Small intestine (tissue), 7 donors: ENCODE measurements at regions not wholly inside any gene's neighbourhood (a gene's known extent, or its start where the extent isn't known, plus 50 kb on each side); places are given as distances from the start of the nearest gene placed in this dataset.

Experiments used
- DNase-seq, 2 donors: peaks; one replicate each; pipeline versions ENCODE4 v3.0.0 to v3.0.0-alpha.2; 2013
- FAIRE-seq: peaks from 2 replicates; lab custom pipeline; 2012; peaks lifted over from hg19 to GRCh38; lab: Jason Lieb, UNC
- H3K27ac ChIP-seq, 3 donors: one replicate each; pipeline ENCODE4 v1.5.1; 2013; ENCODE audit warnings: low read length in 2 of 3, mild to moderate bottlenecking in 2 of 3, control low read depth in 1 of 3, inconsistent platforms in 1 of 3, low read depth in 1 of 3, moderate library complexity in 1 of 3
- H3K27me3 ChIP-seq, 3 donors: one replicate each; pipeline ENCODE4 v1.6.1; 2013; ENCODE audit warnings: low read length in 3 of 3, inconsistent platforms in 1 of 3; ENCODE audit not compliant: control insufficient read depth in 3 of 3, insufficient read depth in 3 of 3
- H3K36me3 ChIP-seq, 3 donors: one replicate each; pipeline ENCODE4 v1.6.1; 2013; ENCODE audit warnings: low read length in 3 of 3, inconsistent platforms in 1 of 3, low read depth in 1 of 3, mild to moderate bottlenecking in 1 of 3, moderate library complexity in 1 of 3; ENCODE audit not compliant: control insufficient read depth in 3 of 3, insufficient read depth in 2 of 3
- H3K4me1 ChIP-seq, 3 donors: one replicate each; pipeline ENCODE4 v1.6.1; 2013; ENCODE audit warnings: low read length in 2 of 3, inconsistent platforms in 1 of 3, low read depth in 1 of 3, mild to moderate bottlenecking in 1 of 3, moderate library complexity in 1 of 3; ENCODE audit not compliant: control insufficient read depth in 3 of 3, insufficient read depth in 2 of 3
- H3K4me3 ChIP-seq, 3 donors: one replicate each; pipeline ENCODE4 v1.5.1; 2013; ENCODE audit warnings: low read length in 3 of 3, control low read depth in 1 of 3, inconsistent platforms in 1 of 3, low read depth in 1 of 3, mild to moderate bottlenecking in 1 of 3, moderate library complexity in 1 of 3
- H3K9me3 ChIP-seq, 2 donors: one replicate each; pipeline ENCODE4 v1.6.1; 2013; ENCODE audit warnings: low read depth in 1 of 2, low read length in 1 of 2; ENCODE audit not compliant: control insufficient read depth in 2 of 2, insufficient read depth in 1 of 2
- WGBS, 3 donors: extraction: QIAGEN DNeasy Blood & Tissue Kit; methylation state at CpG; one replicate each; pipeline ENCODE4 v1.1.7; 2013; 5-methylcytosine and 5-hydroxymethylcytosine counted together
- donor health status: healthy with polysubstance abuse.
- donor health status: control.
- donor health status: control.
- donor health status: Bipolar disorder and iron deficiency.
- donor health status: healthy.

DNA sequence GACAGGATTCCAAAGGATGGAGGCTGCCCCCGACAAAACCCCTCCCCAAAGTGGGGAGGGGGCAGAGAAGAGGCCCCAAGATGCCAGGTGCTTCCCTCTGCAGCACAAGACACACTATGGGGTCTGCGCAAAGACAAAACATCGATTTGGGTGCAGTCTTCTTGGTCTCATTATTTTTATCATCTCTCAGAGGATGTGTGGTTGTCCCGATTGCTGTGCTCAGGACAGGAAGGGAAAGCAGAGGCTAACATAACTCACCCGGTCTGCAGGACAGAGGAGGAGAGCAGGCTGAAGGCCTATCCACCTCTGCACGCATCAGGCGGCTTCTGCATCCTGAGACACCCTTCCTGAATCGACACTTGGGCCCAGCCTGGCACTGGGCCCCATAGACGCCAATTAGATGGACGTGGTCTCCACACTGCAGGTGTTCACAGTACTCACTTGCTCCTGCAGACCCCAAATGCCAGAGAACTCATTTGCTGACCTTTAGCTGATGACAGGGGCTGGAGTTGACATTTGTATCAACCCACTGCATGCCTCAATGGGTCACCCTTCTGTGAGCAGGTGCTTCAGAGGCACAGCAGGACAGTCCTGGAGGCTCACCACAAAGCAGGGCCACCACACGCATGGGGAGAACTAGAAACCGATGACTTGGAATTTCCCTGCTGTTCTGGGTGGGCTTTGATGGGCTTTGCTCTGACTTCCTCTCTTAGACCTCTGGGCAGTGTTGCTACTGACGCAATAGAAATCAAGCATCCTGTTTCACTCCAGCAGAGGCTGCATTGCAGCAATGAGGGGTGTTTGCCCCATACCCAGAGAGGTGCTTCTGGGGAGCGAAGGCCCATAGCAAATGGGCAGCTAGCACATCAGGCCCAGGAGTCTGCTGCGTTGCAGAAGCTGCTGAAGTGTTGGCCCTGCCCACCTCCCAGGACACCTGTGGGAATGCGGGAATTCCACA, 96.3 kb upstream of the ENPP6 start:
- no peaks in the 10 kb centered on the region for H3K27me3 ChIP-seq
- peaks cover 0 to 12% (median 7%) of the 10 kb centered on the region in 3 donors for H3K4me1 ChIP-seq
- H3K4me3 ChIP-seq: no peak overlapping the region
- H3K9me3 ChIP-seq: peaks cover 0 to 6% of the 10 kb centered on the region in 2 donors
- DNase-seq (no peak), FAIRE-seq (no peak)
- peak overlapping the region in 1 of 3 donors; percentile 56 for H3K27ac ChIP-seq
- no peaks in the 10 kb centered on the region for H3K36me3 ChIP-seq
- 80 to 94% (median 85%) methylated on average over 16 of the region's 16 CpGs for whole genome bisulfite sequencing, 3 donors

DNA sequence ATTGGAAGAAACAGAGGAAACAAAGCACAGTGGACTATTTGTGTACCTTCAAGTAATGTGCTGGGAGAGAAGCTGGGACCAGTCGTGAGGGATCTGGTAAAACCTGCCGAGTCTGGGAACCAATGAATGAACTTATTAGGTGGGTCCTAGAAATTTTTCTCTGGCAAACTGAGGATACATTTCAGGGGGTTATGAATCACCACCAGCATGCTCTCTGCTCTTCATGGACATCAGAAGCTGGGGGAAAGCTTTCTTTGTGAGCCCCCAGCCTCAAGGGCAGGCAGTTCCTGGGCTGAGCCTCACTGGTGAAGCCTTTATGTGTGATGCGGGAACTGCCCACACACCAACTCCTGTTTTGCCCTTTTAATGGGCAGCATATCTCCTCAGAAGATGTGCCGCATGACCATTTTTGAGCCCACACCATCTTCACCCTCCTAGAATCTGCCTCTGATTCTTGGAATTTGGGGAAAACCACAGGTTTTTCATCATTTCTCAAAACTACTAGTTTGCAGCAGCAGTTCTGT, 95.4 kb upstream of the ENPP6 start:
- FAIRE-seq (no peak), DNase-seq (no peak)
- Histone ChIP-seq H3K27me3 (no peaks in the 10 kb centered on the region), H3K9me3 (peaks cover 0 to 6% of the 10 kb centered on the region in 2 donors), H3K4me1 (peaks cover 0 to 12% (median 7%) of the 10 kb centered on the region in 3 donors), H3K4me3 (no peak overlapping the region), H3K36me3 (no peaks in the 10 kb centered on the region), H3K27ac (no peak overlapping the region)
- WGBS, 3 donors: 91 to 96% (median 93%) methylated on average over 4 of the region's 4 CpGs

DNA sequence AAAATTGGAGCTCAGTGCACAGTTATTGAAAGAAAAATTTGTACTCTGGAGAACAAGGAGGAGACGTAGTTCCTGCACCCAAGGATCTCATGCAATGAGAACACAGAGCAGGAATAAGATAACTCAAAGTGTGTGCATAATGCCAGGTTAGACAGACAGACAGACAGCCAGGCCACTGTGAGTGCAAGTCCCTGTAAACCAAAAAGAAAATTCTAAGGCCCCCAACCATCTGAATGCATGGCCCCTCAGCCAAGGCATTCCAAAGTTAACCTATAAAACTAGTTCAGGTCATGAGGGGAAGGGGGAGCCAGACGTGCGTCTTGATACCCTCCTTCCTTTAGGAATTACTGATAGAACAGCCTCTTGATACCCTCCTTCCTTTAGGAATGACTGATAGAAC, 94.5 kb upstream of the ENPP6 start:
- H3K4me1 ChIP-seq: peaks cover 0 to 12% (median 7%) of the 10 kb centered on the region in 3 donors
- no peaks in the 10 kb centered on the region for H3K36me3 ChIP-seq
- FAIRE-seq: no peak
- H3K9me3 ChIP-seq: peaks cover 0 to 6% of the 10 kb centered on the region in 2 donors
- DNase-seq: no peak
- H3K27ac ChIP-seq: no peak overlapping the region
- no peak overlapping the region for H3K4me3 ChIP-seq
- WGBS, 3 donors: 94 to 97% (median 96%) methylated on average over 3 of the region's 3 CpGs
- no peaks in the 10 kb centered on the region for H3K27me3 ChIP-seq

DNA sequence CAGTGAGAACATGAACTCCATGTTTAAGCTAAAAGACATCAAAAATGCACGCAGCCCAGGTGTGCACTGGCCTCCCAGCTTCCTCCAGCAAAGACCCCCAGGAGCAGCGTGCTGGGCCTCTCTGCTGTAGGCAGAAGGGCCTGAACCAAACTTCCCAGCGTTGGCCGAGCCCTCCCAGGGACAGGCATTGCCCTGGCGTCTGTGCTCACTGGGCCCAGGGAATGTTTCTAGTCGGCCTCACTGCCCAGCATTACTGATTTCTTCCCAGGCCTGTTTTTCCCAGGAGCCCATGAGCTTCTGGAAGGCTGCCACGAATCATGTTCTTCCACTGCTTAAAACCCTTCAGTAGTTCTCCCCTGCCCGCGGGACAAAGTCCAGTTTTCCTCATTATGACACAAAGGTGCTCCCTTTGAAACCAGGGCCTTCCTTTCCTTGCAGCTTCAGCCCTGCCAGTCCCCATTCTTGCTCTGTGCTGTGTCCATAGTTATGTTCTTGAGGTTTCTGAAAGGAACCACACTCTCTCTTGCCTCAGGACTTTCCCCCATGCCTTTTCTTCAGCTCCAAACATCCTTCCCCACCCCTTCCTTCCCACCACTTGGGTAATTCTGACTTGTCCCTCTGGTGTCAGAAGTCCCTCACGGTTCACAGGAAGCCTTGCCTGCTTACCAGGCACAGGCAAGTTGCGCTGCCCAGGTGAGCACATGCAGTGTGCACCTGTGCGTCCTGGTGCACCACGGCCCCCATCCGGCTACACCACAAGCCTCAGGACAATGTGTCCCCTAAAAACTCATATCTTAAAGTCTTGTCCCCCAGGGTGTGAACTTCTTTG, 93.4 kb upstream of the ENPP6 start:
- WGBS, 3 donors: 23 to 65% (median 54%) methylated on average over 14 of the region's 14 CpGs
- Histone ChIP-seq H3K36me3 (no peaks in the 10 kb centered on the region), H3K27me3 (no peaks in the 10 kb centered on the region), H3K9me3 (peaks cover 0 to 6% of the 10 kb centered on the region in 2 donors), H3K4me1 (peaks cover 0 to 12% (median 7%) of the 10 kb centered on the region in 3 donors), H3K4me3 (no peak overlapping the region), H3K27ac (peak overlapping the region; percentile 14 to 87 (median 84))
- DNase-seq: peak; percentile 69 to 99
- no peak for FAIRE-seq

DNA sequence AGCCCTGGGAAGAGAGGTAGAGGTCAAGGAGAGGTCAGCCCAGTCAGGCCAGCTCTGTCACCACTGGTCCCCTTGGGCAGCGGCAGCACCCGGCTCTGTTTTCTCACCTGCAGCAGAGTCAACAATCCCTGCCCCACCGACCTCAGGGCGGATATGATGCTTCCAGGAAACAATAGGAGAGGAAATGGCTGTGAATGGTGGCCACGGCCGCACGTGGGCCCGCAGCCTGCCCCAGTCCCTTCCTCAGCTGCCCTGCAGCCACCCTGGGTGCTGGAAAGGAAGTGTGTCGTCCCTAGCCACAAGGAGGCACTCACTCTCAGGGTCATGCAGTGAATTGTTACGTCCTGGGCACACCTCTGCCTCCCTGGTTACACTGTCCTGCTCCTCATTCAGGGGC, 92.5 kb upstream of the ENPP6 start:
- FAIRE-seq (no peak), DNase-seq (peak in 1 of 2 donors; percentile 79)
- Histone ChIP-seq H3K36me3 (no peaks in the 10 kb centered on the region), H3K4me3 (no peak overlapping the region), H3K27ac (peak overlapping the region in 1 of 3 donors; percentile 84), H3K9me3 (peaks cover 0 to 6% of the 10 kb centered on the region in 2 donors), H3K27me3 (no peaks in the 10 kb centered on the region), H3K4me1 (peaks cover 0 to 12% (median 7%) of the 10 kb centered on the region in 3 donors)
- 61 to 70% (median 64%) methylated on average over 9 to 10 of the region's 10 CpGs for WGBS, 3 donors

DNA sequence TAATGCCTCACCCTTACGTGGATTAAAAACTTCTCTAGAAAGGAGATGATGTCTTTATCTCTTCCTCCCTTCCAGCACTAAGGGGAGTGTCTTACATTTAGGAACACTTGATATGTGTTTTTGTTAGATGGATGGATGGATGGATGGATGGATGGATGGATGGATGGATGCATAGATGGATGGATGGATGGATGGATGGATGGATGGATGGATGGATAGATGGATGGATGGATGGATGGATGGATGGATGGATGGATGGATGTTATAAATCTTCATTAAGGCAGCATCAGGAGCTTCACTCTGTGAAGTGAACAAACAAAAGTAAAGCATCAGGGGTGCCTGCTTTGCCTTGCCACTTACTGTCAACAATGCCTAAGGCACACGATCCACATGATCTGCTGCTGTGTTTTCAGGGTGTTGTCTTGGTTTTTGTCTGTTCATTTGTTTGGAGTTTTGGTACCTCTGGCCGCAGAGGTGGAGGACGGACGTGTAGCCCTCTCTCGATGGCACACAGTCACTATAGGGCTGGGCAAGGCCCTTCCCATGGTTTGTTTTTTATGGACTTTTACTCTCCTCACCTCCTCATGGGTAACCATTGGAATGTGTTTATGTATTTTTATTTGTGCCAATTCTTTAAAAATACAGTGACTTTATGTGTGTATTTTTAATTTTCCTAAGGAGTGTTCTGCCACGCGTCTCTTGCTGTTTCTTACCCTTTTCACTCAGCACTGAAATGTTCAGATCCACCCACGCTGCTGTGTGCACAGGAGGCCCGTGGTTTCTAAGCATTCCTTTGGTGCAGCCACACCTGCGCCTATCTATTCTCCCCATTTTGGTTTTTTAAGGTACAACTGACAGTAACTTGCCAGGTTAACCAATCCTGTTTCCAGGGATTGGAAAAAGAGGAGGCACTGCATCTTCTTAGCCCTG, 91.8 kb upstream of the ENPP6 start:
- Histone ChIP-seq H3K27me3 (no peaks in the 10 kb centered on the region), H3K9me3 (peaks cover 0 to 6% of the 10 kb centered on the region in 2 donors), H3K36me3 (no peaks in the 10 kb centered on the region), H3K4me3 (no peak overlapping the region), H3K27ac (peak overlapping the region in 1 of 3 donors; percentile 45), H3K4me1 (peaks cover 0 to 12% (median 7%) of the 10 kb centered on the region in 3 donors)
- 86 to 87% (median 86%) methylated on average over 11 of the region's 11 CpGs for WGBS, 3 donors
- FAIRE-seq (no peak), DNase-seq (no peak)

DNA sequence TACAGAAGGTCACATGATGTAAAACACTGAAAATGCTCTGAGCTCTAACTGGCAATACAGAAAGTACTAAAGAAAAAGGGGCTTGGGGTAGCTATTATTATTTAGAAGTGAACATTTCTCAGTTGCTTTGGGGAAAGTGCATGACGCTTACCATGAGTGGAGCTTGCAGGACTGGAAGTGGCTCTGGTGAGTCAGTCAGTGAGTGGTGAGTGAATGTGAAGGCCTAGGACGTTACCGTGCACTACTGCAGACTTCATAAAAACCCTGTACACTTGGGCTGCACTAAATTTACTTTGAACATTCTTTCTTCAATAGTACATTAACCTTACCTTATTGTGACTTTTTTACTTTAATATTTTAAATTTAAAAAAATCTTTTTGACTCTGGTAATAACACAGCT, 89.3 kb upstream of the ENPP6 start:
- WGBS, 3 donors: 65 to 82% (median 78%) methylated on average over 3 of the region's 3 CpGs
- H3K36me3 ChIP-seq: no peaks in the 10 kb centered on the region
- no peak for DNase-seq

More for the DNA sequence above, 89.3 kb upstream of the ENPP6 start:
- Histone ChIP-seq H3K27me3 (no peaks in the 10 kb centered on the region), H3K9me3 (peaks cover 0 to 6% of the 10 kb centered on the region in 2 donors), H3K27ac (no peak overlapping the region), H3K4me1 (peaks cover 0 to 12% (median 4%) of the 10 kb centered on the region in 3 donors), H3K4me3 (no peak overlapping the region)
- no peak for FAIRE-seq
